Brain microvascular endothelial cell (primary cell): ENCODE measurements at regions not wholly inside any gene's neighbourhood (a gene's known extent, or its start where the extent isn't known, plus 50 kb on each side); places are given as distances from the start of the nearest gene placed in this dataset.

ENCODE experiments used
- DNase-seq: peaks from one replicate; pipeline ENCODE4 v3.0.0-alpha.2; 2020
- H3K27ac ChIP-seq: fragments of 250-450 bp; sonication (Bioruptor Pico); 2 replicates; pipeline ENCODE4 v1.5.1; 2020; ENCODE audit warnings: mild to moderate bottlenecking, moderate library complexity
- H3K27me3 ChIP-seq: fragments of 250-450 bp; sonication (Bioruptor Pico); replicated peaks from 2 replicates; pipeline ENCODE4 v1.5.1; 2020; ENCODE audit warnings: mild to moderate bottlenecking
- H3K36me3 ChIP-seq: fragments of 250-450 bp; sonication (Bioruptor Pico); replicated peaks from 2 replicates; pipeline ENCODE4 v1.5.1; 2020; ENCODE audit warnings: mild to moderate bottlenecking
- H3K4me3 ChIP-seq: 2 replicates; pipeline ENCODE4 v1.5.1; 2011; ENCODE audit warnings: low read depth, mild to moderate bottlenecking, control low read depth, low read length, moderate library complexity
- in situ Hi-C: cut with HindIII; loops from 2 replicates; pipeline ENCODE4 v1.10.0; 2017; ENCODE audit warnings: low sequenced_read_pairs, low pct_ligation_motif_present
- TF ChIP-seq, protein P1 (sequence below): IDR thresholded peaks from 2 replicates; pipeline ENCODE4 v1.5.1; 2011; ENCODE audit warnings: low read depth, mild to moderate bottlenecking, moderate library complexity, low read length, control low read depth, inconsistent platforms; ENCODE audit errors: missing control alignments

DNA sequence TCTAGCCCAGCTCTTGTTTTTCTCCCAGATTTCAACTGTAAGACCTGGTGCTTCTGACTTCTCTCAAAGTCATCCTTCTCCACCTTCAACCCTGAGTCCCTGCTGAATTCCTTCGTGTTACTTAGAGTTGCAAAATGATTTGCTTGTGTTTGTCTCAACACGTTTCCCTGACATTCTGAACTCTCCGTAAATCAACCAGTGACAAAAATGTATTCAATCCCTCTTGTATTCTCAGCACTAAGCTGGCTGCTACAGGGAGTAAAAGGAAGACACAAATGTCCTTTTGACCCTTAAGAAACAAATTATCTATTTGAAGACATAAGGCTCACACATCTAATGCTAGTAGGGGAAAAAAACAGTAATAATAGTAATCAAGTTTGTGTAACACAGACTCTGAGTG, 514.0 kb upstream of the TMPO start:
- TF ChIP-seq, protein P1, sequence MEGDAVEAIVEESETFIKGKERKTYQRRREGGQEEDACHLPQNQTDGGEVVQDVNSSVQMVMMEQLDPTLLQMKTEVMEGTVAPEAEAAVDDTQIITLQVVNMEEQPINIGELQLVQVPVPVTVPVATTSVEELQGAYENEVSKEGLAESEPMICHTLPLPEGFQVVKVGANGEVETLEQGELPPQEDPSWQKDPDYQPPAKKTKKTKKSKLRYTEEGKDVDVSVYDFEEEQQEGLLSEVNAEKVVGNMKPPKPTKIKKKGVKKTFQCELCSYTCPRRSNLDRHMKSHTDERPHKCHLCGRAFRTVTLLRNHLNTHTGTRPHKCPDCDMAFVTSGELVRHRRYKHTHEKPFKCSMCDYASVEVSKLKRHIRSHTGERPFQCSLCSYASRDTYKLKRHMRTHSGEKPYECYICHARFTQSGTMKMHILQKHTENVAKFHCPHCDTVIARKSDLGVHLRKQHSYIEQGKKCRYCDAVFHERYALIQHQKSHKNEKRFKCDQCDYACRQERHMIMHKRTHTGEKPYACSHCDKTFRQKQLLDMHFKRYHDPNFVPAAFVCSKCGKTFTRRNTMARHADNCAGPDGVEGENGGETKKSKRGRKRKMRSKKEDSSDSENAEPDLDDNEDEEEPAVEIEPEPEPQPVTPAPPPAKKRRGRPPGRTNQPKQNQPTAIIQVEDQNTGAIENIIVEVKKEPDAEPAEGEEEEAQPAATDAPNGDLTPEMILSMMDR = no peak
- no peaks in the 10 kb centered on the region for H3K27me3 ChIP-seq
- H3K36me3 ChIP-seq = no peaks in the 10 kb centered on the region
- H3K4me3 ChIP-seq = no peak overlapping the region
- DNase-seq = no peak
- H3K27ac ChIP-seq = no peak overlapping the region
- in situ Hi-C loops = no loop called here

DNA sequence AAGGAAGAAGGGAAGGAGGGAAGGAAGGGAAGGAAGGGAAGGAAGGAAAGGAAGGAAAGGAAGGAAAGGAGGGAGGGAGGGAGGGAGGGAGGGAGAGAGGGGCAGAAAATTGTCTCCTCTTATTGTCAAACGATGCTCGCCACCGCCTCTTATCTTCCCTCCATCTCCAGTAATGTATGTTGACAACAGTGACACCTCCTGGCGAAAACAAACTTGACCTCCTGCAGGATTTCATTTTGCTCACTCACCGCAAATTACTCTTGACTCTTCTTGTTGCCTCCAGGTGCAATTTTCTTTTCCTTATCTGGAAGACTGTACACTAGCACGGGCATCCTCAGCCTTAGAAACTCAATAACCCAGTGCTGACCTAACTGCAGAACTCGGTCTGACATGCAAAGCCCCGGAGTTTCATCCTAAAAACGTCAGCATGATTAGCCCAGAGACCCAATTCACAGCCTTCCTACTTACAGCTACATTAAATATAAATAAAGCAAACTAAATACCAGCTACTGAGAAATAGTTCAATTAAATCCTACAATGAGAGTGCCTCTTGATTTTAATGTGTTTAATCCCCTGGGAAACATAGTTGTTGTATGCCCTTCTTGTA, 512.4 kb upstream of the TMPO start:
- Histone ChIP-seq H3K36me3 (no peaks in the 10 kb centered on the region), H3K4me3 (no peak overlapping the region), H3K27ac (no peak overlapping the region), H3K27me3 (no peaks in the 10 kb centered on the region)
- TF ChIP-seq, protein P1 = peak; percentile 63
- DNase-seq = peak; percentile 13
- in situ Hi-C loops = no loop called here

DNA sequence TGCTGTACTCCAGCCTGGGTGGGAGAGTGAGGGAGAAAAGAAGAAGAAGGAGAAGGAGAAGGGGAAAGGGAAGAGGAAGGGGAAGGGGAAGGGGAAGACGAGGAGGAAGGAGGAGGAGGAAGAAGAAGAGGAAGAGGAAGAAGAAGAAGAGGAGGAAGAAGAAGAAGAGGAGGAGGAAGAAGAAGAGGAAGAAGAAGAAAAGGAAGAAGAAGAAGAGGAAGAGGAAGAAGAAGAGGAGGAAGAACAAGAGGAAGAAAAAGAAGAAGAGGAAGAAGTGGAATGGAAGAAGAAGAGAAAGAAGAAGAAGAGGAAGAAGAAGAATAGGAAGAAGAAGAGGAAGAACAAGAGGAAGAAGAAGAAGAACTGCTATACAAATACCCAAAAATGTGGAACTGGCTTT, 507.4 kb upstream of the TMPO start:
- Histone ChIP-seq H3K36me3 (no peaks in the 10 kb centered on the region), H3K27me3 (no peaks in the 10 kb centered on the region), H3K27ac (no peak overlapping the region), H3K4me3 (no peak overlapping the region)
- DNase-seq = no peak
- in situ Hi-C loops = no loop called here
- TF ChIP-seq, protein P1 = no peak

DNA sequence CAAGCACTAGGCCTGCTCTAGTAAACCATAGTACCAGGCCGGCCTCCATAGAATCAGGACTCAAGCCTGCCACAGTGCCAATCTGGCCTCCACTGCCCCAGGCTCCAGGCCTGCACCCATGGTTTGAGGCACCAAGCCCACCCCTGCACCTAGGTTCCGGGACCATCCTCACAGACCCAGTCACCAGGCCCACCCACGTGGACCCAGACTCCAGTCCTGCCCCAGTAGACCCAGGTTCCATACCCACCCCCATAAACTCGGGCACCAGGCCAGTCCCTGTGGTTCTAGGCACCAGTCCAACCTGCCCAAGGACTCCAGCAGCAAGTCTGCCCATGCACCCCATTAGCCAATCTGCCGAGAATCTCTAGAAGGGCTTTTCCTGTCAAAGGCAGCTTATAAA, 501.8 kb upstream of the TMPO start:
- DNase-seq = no peak
- in situ Hi-C loops = no loop called here
- TF ChIP-seq, protein P1 = no peak
- Histone ChIP-seq H3K27ac (no peak overlapping the region), H3K27me3 (no peaks in the 10 kb centered on the region), H3K4me3 (no peak overlapping the region), H3K36me3 (no peaks in the 10 kb centered on the region)

DNA sequence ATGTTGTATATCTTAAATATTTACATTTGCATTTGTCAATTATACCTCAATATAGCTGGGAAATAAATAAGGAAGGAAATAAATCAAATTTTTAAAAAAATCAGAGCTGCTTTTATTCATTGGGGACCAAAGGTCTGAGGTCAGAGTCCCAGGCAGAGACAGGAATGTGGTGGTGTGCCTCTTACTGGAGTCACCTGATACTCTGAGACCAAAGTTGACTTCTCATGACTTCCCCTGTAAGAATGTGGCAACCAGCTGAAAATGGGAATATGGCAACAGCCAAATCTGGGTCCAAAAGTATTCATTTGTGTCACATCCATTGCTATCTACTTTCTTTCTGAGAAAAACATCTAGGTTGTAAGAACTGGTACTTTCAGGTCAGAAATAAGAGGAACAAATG, 496.6 kb upstream of the TMPO start:
- no peak overlapping the region for H3K27ac ChIP-seq
- H3K36me3 ChIP-seq = no peaks in the 10 kb centered on the region
- in situ Hi-C loops = no loop called here
- no peak overlapping the region for H3K4me3 ChIP-seq
- TF ChIP-seq, protein P1 = no peak
- no peaks in the 10 kb centered on the region for H3K27me3 ChIP-seq
- no peak for DNase-seq

DNA sequence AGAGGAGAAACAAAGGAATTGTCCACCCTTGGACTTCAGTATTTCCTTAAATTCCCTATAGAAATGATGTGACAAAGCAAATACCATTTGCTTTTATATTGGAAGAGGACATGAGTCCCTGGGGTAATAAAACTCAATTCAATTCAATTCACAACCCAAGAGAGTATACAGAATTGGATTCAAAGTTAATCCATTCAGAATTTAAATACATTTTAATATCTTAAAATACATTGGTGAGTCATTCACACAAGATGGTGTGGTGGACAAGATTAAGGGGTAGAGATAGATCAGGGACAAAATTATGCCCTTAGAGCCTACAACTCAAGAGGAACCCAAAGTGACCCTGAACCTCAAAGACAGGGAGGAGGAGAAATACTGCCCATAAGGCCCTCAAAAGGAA, 495.0 kb upstream of the TMPO start:
- in situ Hi-C loops = no loop called here
- no peak overlapping the region for H3K4me3 ChIP-seq
- TF ChIP-seq, protein P1 = no peak
- H3K36me3 ChIP-seq = no peaks in the 10 kb centered on the region
- H3K27ac ChIP-seq = no peak overlapping the region
- no peak for DNase-seq
- no peaks in the 10 kb centered on the region for H3K27me3 ChIP-seq
